Kidney tubule cell (primary cell): ENCODE measurements at regions not wholly inside any gene's neighbourhood (a gene's known extent, or its start where the extent isn't known, plus 50 kb on each side); places are given as distances from the start of the nearest gene placed in this dataset.

Experiments
- DNase-seq: peaks from one replicate; pipeline ENCODE4 v3.0.0-alpha.2; 2018; ENCODE audit warnings: low spot score

DNA sequence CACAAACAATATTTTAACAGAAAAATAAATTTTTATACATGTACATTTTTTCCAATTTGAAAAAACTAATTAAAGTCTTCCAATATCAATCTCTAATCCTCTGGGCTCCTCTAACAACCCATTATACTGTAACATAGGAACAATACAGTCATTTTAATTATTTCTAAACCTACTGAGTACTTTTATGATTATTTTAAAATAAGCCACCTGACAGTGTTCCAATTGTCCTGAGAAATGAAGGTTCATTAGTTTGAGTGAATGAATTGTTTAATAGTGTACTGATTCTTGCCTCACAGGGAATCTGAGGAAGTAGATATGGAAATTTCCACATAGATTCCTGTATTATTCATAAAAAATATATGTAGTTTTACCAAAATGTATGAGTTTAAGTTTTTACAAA is 123.1 kb upstream of the EYS start:
- no peak for DNase-seq

DNA sequence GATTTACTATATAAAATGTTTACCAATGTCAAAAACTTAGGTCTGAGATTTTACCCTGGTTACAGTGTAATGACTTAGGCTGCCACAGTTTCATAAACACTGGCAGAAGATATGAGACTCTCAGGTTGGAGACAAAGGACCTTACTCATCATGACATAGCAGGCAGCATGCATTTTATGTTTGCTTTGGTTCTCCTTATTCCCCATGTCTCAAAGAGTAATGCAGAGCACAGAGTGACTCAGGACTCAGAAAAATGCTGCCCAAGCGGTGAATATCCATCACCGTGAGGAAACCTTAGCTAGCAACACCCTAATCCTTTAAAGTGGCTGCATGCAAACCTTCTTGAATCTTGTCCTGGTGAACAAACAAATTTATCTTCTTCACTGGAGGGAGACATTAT is 112.1 kb upstream of the EYS start:
- no peak for DNase-seq

GRCh38 chr6:65818576-65818975 is 111.5 kb upstream of the EYS start:
- DNase-seq, result no peak

- DNase-seq, result no peak
Measured at GRCh38 chr6:65816991-65817390, 110.0 kb upstream of the EYS start.

DNA sequence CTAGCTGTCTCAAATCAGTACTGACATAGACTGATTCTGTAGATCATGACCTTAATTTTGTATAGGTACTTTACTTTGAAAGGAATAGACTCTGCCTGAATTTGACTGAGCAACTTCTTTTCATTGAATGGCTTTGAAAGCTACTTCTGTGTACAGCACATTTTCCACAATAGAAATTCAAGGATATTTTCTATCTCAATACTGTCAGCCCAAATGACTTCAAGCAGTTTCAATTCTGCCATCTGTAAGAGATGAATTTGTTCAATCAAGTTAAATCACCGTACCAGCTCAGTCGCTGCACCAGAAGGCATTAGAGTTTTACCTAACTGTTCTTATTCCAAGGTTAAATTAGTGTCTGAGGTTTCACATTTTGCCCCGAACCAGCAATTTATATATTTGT is 107.0 kb upstream of the EYS start:
- DNase-seq, result no peak

- DNase-seq, result no peak
Measured at GRCh38 chr6:65803186-65803585, 96.2 kb upstream of the EYS start.

DNA sequence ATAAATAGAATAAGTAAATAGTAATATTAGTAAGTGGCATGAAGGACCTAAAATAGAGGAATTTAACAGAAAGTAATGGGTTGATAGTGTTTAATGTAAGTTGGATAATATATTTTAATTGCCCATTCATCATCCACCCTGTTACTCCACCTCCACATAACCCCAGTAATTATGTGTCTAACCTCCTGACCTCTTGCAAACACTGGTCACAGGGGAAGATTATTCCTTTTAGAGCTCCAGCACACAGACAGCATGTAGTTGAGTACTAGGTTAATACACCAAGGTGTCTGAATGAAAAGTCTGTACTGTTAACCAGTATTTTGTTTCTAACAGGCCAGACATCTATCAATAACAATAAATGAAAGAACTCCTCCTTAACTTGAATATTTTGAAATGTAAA is 92.4 kb upstream of the EYS start:
- DNase-seq, result no peak

- no peak for DNase-seq
Measured at GRCh38 chr6:65798280-65799014, 91.4 kb upstream of the EYS start.

DNA sequence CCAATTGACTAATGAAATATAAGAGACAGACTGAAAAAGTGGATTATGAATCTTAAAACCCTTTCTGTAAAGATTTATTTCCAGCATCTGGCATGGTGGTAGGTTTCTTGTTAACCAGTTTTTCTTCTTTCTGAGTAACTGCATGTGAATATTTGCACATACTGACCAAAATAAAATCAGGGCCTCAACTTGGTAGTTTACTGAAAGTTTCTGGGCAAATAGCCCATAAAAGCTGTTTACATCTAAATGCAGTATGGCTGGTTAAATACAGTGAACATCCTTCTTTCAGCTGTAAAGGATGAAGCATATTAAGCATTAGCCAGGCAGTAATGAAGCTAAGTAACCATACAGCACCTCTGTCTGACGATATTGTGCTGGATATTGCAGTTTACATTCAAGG is 83.6 kb upstream of the EYS start:
- DNase-seq, result no peak

DNA sequence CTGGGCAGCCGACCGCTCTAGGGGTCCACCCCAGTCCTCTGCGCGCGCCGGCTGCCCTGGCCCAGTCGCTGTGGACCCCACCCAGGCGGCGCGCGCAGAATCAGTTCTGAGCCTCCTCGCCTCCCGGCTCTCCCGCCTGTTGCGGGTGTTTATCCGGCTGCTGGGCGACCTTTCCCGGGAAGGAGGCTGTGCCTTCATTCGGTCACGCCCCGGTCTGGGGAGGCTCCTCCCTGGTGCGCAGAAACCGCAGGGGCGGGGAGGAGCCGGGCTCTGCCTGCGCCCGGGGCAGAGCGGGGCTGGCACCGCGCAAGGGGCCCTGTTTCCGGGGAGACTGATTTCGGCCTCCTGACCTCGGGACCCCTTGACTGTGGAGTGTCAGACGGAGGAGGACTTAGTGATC is 80.8 kb upstream of the EYS start:
- no peak for DNase-seq

DNA sequence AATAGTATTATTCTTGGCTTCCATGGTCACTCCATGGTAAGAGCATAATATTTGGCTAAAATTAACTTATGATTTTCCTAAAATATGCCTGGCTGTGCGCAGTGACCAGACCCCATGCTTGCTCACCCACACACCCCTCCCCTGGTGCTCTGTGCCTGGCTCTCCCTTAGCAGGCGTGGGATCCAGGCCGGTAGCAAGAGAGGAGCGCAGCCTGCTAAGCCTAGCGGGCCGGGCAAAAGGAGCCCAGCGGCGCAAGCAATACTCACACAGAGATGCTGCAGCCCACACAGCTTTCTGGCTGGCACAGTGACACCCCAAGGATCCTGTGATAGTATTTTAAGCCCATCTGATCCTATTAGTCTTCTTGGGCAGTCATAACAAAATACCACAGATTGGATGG is 79.8 kb upstream of the EYS start:
- no peak for DNase-seq

GRCh38 chr6:65780691-65781090 is 73.7 kb upstream of the EYS start:
- DNase-seq, result no peak

DNA sequence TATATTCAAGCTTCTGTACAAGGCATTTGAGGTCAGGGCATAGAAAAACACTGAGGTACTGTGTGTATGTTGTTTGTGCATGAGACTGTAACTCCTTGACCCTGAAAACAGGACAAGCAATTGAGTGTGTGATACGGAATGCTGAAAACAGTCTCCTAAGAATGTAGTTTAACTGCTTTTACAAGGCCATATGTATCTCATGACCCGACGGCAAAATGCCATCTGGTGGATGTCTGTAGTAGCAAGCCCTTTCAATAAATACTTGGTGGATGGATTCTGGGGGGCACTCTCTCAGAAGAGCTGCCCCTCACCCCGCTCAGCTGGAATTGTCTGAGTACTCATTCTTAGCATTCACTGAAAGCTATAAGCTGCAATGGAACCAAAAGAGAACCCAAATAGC is 69.3 kb upstream of the EYS start:
- no peak for DNase-seq

DNA sequence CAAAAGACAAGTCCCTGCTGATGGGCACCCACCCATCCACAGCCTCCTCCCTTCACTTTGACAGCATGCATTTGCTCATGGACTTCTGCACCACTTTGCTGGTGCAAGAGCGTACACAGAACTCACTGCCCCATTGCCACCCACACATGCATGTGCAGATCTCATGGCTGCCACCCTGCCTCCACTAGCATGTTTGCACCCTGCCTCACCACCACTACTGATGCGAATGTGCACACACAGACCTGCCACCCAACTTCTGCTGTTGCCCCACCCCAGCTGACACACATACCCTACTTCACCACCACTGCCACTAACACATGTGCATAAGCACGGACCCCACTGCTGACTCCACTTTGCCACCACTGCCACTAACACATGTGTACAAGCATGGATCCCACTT is 64.9 kb upstream of the EYS start:
- DNase-seq, result no peak

- no peak for DNase-seq
Measured at GRCh38 chr6:65761890-65762289, 54.9 kb upstream of the EYS start.

DNA sequence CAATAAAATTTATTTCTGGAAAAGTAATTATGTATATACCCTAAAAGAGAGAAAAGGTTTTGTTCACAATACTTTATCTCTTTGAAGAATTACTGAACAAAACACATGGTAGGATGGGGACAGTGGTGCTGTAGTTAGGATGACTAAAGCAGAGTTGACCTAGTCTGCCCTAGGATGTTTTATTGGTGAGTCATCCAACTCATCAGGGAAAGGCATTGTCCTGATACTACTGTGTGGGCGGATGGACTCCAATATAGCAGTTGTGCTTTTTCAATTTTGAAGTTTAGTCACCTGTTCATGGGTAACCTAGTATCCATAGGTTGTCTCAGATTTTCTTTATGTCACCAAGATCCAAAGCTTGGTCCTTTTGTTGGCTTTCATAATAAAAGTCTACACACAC is 53.3 kb upstream of the EYS start:
- DNase-seq, result peak; percentile 29
